VCaP (cell line): ENCODE measurements at regions not wholly inside any gene's neighbourhood (a gene's known extent, or its start where the extent isn't known, plus 50 kb on each side); places are given as distances from the start of the nearest gene placed in this dataset.

Experiments used
- H3K27ac ChIP-seq: fragments of 450-650 bp; 2 replicates; pipeline ENCODE4 v1.5.1; 2017
- CTCF ChIP-seq: fragments of 450-650 bp; conservative IDR thresholded peaks from 2 replicates; pipeline ENCODE4 v1.5.1; 2017; ENCODE audit warnings: mild to moderate bottlenecking, moderate library complexity

DNA sequence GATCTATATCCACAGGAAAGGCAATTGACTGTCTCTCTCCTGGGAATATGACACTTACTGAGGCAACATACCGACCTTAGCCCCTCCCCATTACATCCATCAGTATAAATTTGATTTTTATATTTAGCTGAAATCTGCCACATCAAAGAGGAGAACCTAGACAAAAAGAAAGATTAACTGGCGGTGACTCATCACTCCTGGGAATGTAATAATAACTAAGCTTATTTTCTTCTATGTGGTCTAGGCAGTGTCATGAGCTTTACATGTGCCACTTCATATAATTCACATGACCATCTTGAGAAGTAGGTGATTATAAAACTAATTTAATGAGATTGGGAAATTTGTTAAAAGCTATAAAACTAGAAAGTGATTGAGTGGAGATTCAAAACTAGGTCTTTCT, 520.0 kb upstream of the HS3ST5 start:
- TF ChIP-seq CTCF, result no peak
- no peak overlapping the region for H3K27ac ChIP-seq

- no peak overlapping the region for H3K27ac ChIP-seq
- TF ChIP-seq CTCF, result no peak
Observed at GRCh38 chr6:114862064-114862463, 519.2 kb upstream of the HS3ST5 start.

DNA sequence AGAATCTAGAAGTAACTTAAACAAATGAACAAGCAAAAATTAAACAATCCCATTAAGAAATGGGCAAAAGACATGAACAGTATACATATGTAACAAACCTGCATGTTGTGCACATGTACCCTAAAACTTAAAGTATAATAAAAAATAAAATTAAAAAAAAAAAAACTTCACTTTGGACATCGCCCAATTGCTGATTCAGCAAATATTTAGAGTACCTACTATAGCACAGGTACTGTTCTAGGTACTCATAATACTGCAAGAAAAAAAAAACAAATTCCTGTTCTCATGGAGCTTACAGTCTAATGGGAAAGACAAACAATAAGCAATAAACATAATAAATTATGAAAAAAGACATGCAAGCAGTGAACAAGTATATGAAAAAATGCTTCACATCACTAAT, 501.5 kb upstream of the HS3ST5 start:
- TF ChIP-seq CTCF, result no peak

DNA sequence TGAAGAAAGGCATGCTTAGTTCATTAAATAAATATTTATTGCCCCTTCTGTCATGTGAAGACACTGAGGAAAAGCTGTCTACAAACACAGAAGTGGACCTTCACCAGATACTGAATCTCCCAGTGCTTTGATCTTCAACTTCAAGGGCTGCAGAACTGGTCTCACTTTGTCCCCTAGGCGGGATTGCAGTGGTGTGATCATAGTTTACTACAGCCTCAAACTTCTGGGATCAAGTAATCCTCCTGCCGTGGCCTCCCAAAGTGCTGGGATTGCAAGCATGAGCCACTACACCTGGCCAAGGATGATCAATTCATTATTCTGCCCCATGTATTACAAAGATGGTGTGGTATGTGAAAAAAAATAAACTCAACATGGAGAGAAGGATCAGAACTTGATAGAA, 496.2 kb upstream of the HS3ST5 start:
- no peak for TF ChIP-seq CTCF
- no peak overlapping the region for H3K27ac ChIP-seq

More for the DNA sequence above, 501.5 kb upstream of the HS3ST5 start:
- no peak overlapping the region for H3K27ac ChIP-seq

GRCh38 chr6:114833211-114833610, 490.4 kb upstream of the HS3ST5 start:
- H3K27ac ChIP-seq, result no peak overlapping the region
- no peak for TF ChIP-seq CTCF

GRCh38 chr6:114830515-114830914, 487.7 kb upstream of the HS3ST5 start:
- H3K27ac ChIP-seq, result no peak overlapping the region
- no peak for TF ChIP-seq CTCF

DNA sequence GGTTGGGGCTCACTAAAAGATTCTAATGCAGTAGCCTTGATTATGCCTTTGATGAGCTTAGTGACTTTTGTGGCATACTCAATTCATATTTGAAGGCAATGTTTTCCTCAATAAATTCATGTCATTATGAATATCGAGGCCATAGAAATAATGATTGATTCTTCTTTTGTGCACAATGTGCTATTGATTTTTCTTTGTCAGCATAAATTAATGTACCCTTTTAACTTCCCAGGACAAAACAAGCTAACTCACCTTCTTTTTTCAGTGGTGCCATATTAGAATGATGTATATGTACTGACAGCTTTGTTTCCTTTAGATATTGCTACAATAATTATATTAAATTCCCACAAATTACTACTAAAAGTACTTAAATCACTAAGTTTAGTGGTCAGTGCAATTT, 484.3 kb upstream of the HS3ST5 start:
- no peak for TF ChIP-seq CTCF

DNA sequence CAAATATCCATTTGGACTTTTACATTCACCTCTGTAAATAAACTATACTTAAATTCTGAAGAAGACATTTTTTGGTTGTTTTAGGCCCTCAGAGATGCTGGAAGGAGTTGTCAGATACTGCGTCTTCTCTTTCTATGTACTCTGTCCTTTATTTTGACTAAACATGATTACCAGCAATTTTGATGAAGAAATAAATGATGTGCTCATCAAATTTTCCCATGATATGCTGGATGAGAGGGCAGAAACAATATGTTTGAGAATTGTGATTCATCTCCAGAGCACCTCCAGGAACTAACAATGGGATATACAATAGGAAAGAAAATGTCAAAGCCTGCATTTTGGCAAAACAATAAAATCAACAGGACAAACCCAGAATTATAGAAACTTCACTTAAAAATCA, 481.6 kb upstream of the HS3ST5 start:
- no peak for TF ChIP-seq CTCF
- H3K27ac ChIP-seq, result no peak overlapping the region

More for the DNA sequence above, 484.3 kb upstream of the HS3ST5 start:
- no peak overlapping the region for H3K27ac ChIP-seq
